Activated CD8-positive, alpha-beta memory T cell treated with anti-CD3 and anti-CD28 coated beads for 4 hours (primary cell): ENCODE measurements at regions not wholly inside any gene's neighbourhood (a gene's known extent, or its start where the extent isn't known, plus 50 kb on each side); places are given as distances from the start of the nearest gene placed in this dataset.
"Not testable (repeated sequence)": the region's sequence is repeated elsewhere in the genome, so short reads cannot be mapped to it uniquely, and the experiment has no call there.

Experiments
- DNase-seq, 2 donors: peaks; one replicate each; pipeline ENCODE4 v3.0.0-alpha.2; 2020; ENCODE audit warnings: low read depth in 2 of 2

DNA sequence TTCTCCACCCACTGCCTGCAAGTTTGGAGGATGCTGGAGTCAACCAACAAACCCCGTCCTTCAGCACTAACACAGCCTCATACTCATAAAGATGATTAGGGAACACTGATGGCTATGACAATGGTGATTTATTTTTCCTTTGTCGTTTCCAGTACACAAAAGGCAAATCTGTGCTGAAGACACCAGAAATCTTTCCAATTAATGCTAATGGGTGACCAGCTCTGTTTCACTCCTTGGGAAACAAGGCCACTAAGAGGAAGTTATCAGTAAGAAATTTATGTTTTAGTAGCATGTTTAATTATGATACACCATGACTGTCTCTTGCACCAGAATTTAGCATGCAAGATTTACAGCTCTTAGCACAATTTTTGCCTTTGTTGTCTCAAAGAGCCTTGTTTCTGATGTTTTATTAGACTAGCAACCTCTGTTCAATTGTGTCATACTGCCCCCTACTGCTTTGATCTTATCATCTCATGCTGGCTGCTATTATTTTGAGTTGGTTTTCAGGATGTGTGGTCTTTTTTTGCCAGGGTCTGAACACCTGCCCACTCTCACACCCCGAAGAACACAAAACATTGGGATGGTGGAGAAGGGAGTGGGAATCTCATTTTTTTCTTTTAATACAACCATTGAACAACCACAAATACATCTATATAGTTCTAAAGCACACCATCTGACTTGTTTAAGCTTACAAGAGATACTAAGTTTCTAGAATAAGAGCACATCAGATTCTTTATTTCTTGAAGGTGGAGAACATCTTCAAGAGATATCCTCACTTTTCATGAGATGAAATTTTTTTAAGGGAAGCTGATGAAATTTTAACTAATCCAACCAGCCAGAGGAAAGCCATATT lies 160.9 kb downstream of the SPTSSA start:
- no peak for DNase-seq

GRCh38 chr14:34300330-34300729 lies 161.7 kb downstream of the SPTSSA start:
- DNase-seq = no peak

GRCh38 chr14:34299360-34299759 lies 162.7 kb downstream of the SPTSSA start:
- DNase-seq = no peak

GRCh38 chr14:34297786-34298520 lies 164.1 kb downstream of the SPTSSA start:
- DNase-seq = no peak

GRCh38 chr14:34283590-34283989 lies 178.4 kb downstream of the SPTSSA start:
- no peak for DNase-seq

DNA sequence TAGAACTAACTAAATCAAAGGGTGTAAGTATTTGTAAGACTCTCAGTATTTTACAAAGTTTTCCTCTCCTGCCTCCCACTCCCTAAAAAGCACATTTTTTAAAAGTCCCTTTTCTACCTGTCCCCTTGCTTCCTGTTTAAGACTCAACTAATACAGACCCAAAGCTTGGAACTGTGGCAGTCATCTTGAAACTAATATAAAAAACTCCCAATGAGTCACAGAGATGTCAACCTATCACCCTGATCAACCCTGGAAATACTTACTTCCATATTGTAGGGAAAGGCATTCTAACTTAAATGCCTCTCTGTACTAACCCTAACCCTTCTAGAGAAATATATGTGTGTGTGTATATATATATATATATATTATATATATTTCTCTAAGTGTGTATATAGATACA lies 184.8 kb downstream of the SPTSSA start:
- DNase-seq = no peak

- DNase-seq = no peak
Observed at GRCh38 chr14:34275530-34275929, 186.5 kb downstream of the SPTSSA start.

- no peak for DNase-seq
Observed at GRCh38 chr14:34275078-34275477, 187.0 kb downstream of the SPTSSA start.

DNA sequence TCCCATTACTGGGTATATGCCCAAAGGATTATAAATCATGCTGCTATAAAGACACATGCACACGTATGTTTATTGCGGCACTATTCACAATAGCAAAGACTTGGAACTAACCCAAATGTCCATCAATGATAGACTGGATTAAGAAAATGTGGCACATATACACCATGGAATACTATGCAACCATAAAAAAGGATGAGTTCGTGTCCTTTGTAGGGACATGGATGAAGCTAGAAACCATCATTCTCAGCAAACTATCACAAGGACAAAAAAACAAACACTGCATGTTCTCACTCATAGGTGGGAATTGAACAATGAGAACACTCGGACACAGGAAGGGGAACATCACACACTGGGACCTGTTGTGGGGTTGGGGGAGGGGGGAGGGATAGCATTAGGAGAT lies 188.3 kb downstream of the SPTSSA start:
- DNase-seq = not testable (repeated sequence)

GRCh38 chr14:34270361-34270760 lies 191.7 kb downstream of the SPTSSA start:
- no peak for DNase-seq

- DNase-seq = no peak
Observed at GRCh38 chr14:34266344-34266743, 195.7 kb downstream of the SPTSSA start.

DNA sequence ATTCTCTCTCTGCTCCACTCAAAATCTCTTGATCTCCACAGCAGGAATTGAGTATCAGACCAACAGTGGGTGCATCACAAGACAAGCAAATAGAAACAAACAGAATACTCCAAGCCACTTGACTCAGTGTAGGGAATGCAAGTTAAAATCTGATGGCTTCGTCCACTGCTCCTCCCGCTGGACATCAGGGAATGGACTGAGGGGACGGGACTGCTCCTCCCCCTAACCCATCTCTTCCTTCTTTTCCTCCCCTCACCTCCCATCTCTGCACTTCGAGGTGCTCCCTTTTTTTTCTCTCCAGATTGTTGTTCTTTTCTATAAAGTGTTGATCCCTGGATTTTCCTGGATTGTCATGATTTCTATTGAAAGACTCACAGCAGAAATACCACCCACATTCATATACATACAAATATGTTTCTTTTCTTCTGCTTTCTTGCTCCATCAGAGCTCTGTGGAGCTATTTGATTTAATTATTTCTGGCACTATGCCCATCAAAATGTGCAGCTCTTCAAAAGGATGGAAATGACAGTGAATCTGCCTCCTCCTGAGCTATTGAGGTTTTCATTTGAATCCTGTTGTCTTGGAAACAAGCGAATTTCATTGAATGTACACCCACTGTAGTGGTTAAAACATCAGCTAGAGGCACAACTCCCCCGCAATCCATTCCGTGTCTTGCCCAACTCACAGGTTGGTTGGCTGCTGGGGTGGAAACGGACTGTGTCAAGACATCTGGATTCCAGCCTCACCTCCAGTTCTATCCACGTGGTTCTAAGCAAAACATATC lies 199.7 kb downstream of the SPTSSA start:
- no peak for DNase-seq

- no peak for DNase-seq
Observed at GRCh38 chr14:34259996-34260395, 202.0 kb downstream of the SPTSSA start.

GRCh38 chr14:34258318-34258717 lies 203.7 kb downstream of the SPTSSA start:
- DNase-seq = no peak

DNA sequence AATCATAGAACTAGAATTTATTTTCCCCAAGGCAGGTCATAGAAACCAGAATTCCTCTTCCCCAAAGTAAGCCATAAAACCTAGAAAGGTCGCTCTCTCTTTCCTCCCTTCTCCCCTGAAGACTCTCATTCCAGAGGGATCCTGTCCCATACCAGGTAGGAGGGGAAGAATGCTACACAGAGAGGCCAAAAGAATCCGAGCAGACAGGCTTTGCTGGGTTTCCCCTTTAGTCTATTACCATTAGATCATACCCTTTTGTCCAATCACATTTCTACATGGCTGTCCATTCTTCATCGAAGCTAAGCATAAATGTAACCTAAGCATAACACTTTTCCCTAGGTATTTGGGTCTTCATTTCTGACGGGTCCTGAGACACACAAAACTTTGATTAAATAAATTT lies 204.5 kb downstream of the SPTSSA start:
- DNase-seq = no peak

GRCh38 chr14:34256223-34256622 lies 205.8 kb downstream of the SPTSSA start:
- DNase-seq = no peak

- DNase-seq = no peak
Observed at GRCh38 chr14:34254571-34254970, 207.5 kb downstream of the SPTSSA start.

DNA sequence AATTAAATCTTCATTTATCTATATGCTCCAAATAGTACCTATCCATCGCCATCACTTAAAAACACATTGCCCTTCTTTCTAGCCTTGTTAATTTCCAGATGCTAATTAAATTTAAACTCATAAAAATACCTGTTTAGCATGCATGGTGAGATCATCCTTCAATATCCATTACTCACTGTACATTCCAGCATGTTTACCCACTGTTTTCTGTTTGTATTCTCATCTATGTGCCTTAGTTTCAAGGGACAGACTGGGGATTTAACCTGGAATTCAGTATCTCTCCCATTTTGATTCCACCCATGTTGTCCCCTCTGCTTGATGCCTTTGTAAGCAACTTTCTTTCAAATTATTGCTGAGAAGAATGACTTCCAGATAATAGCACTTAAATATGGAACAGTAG lies 208.0 kb downstream of the SPTSSA start:
- DNase-seq = no peak

DNA sequence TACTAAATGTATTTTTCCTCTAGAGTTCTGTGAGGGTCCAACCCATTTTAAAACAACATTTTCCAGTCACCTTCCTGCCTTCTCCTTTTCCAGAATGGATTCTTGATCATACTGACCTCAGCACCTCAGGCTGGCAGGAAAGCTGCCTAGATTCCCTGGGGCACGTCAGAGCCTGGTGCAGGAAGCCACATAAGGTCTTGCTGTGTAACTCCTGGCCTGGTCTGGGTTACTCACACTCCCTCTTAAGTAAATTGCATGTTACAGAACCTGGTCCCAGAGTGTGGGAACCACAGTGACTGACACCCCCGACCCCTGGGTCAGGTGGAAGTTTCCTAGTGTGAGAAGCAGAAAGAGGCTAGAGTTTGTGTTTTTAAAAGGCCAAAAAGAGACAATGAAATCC lies 209.8 kb downstream of the SPTSSA start:
- DNase-seq = no peak

DNA sequence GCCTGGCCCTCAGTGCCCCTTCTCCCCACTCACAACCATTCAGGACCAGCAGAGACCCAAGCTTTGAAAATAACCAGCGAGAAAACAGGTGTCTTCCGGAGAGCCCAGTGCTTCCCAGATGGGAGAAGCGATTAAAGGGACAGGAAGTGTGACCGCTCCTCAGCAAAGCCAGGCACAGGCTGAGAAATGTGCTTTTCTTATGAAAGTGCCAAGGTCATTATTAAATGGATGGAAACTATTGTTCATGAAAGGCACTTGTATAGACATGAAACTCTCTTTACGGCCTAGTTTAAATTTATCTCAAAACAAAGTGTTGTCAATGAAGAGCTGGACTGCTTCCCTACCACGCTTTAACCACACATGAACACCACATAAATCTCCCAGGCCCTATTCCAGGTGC lies 210.4 kb downstream of the SPTSSA start:
- DNase-seq = no peak

GRCh38 chr14:34250959-34251358 lies 211.1 kb downstream of the SPTSSA start:
- DNase-seq = no peak

GRCh38 chr14:34247605-34248004 lies 214.4 kb downstream of the SPTSSA start:
- DNase-seq = no peak
